A549 (cell line): ENCODE measurements at regions not wholly inside any gene's neighbourhood (a gene's known extent, or its start where the extent isn't known, plus 50 kb on each side); places are given as distances from the start of the nearest gene placed in this dataset.

Source experiments
- ATAC-seq, 2 experiments: fragments of 200-7000 bp in 1 of 2; fragments of >200 bp in 1 of 2; cut with Nextera tagmentation in 1 of 2; cut with Tn5 transposase in 1 of 2; 3 replicates each; pipeline versions ENCODE4 v1.8.0 to v1.9.1; 2018 to 2020; ENCODE audit warnings: mild to moderate bottlenecking in 1 of 2, moderate library complexity in 1 of 2
- CTCF ChIA-PET: fragments of 300-600 bp; sonication (Branson Sonifier 250); formaldehyde crosslinking; extraction: SDS; loops from one replicate; lab custom pipeline; 2021; ENCODE audit warnings: antibody characterized with exemption, inconsistent platforms; lab: Yijun Ruan, JAX
- POLR2A ChIA-PET: fragments of 350-600 bp; formaldehyde crosslinking; extraction: SDS; loops from one replicate; lab custom pipeline; 2021; ENCODE audit warnings: antibody characterized with exemption, inconsistent platforms; lab: Yijun Ruan, JAX
- DNase-seq, 2 experiments: peaks; one replicate each; pipeline versions ENCODE4 v3.0.0 to v3.0.0-alpha.2; 2011 to 2016; ENCODE audit warnings: low read depth in 1 of 2, low spot score in 1 of 2
- FAIRE-seq: peaks from 2 replicates; lab custom pipeline; 2011; peaks lifted over from hg19 to GRCh38; lab: Jason Lieb, UNC
- H3K27ac ChIP-seq, 2 experiments: fragments of >200 bp; sonication (Bioruptor Twin); formaldehyde crosslinking; 3 replicates each; pipeline ENCODE4 v1.5.1; 2016 to 2017
- H3K4me1 ChIP-seq: fragments of >200 bp; sonication (Bioruptor Twin); formaldehyde crosslinking; 3 replicates; pipeline ENCODE4 v1.6.1; 2016
- H3K4me2 ChIP-seq: fragments of >200 bp; sonication (Bioruptor Twin); formaldehyde crosslinking; 3 replicates; pipeline ENCODE4 v1.6.1; 2016
- H3K4me3 ChIP-seq: fragments of >200 bp; sonication (Bioruptor Twin); formaldehyde crosslinking; 3 replicates; pipeline ENCODE4 v1.5.1; 2016
- H3K9me3 ChIP-seq: fragments of >200 bp; sonication (Bioruptor Twin); formaldehyde crosslinking; 3 replicates; pipeline ENCODE4 v1.6.1; 2016
- CBX8 ChIP-seq: fragments of 200-600 bp; sonication (generic); IDR thresholded peaks from 2 replicates; pipeline ENCODE4 v1.6.1; 2016
- CEBPB ChIP-seq, 2 experiments: fragments of >200 bp in 1 of 2; sonication (Bioruptor Twin) in 1 of 2; formaldehyde crosslinking in 1 of 2; IDR thresholded peaks; 2 replicates each; pipeline ENCODE4 v1.6.1; 2012 to 2016
- ESRRA ChIP-seq: fragments of 150-350 bp; IDR thresholded peaks from 2 replicates; pipeline ENCODE4 v1.6.1; 2014; ENCODE audit warnings: mild to moderate bottlenecking, low read length, borderline replicate concordance
- FOSB ChIP-seq: fragments of 250-450 bp; sonication (Bioruptor Pico); IDR thresholded peaks from 2 replicates; pipeline ENCODE4 v1.5.0; 2020; ENCODE audit warnings: mild to moderate bottlenecking, moderate library complexity
- FOSL2 ChIP-seq, 2 experiments: fragments of 450-650 bp in 1 of 2; fragments of >200 bp in 1 of 2; sonication (Bioruptor Twin) in 1 of 2; formaldehyde crosslinking; IDR thresholded peaks; 2 replicates each; pipeline versions ENCODE4 v1.5.0 to v1.6.1; 2016 to 2020; ENCODE audit warnings: mild to moderate bottlenecking in 1 of 2, moderate library complexity in 1 of 2
- FOXS1 ChIP-seq: fragments of 250-450 bp; sonication (Bioruptor Pico); IDR thresholded peaks from 2 replicates; pipeline ENCODE4 v1.5.0; 2020; ENCODE audit warnings: mild to moderate bottlenecking, moderate library complexity
- HOXB13 ChIP-seq: fragments of 250-450 bp; sonication (Bioruptor Pico); IDR thresholded peaks from 2 replicates; pipeline ENCODE4 v1.5.0; 2020; ENCODE audit warnings: low read depth, mild to moderate bottlenecking, moderate library complexity
- KDM1A ChIP-seq: fragments of 200-600 bp; sonication (generic); IDR thresholded peaks from 2 replicates; pipeline ENCODE4 v1.6.1; 2016; ENCODE audit warnings: low read depth, mild to moderate bottlenecking
- MYC ChIP-seq: IDR thresholded peaks from 2 replicates; pipeline ENCODE4 v1.6.1; 2012; ENCODE audit warnings: mild to moderate bottlenecking, inconsistent platforms, low read length, improper control_type of control experiment, borderline replicate concordance
- NFE2L2 ChIP-seq: fragments of 150-350 bp; conservative IDR thresholded peaks from 2 replicates; pipeline ENCODE4 v1.6.1; 2014; ENCODE audit warnings: low read length
- NR3C1 ChIP-seq: fragments of >200 bp; sonication (Bioruptor Twin); formaldehyde crosslinking; IDR thresholded peaks from 3 replicates; pipeline ENCODE4 v1.6.1; 2017
- POLR2A ChIP-seq: IDR thresholded peaks from 2 replicates; pipeline ENCODE4 v1.6.1; 2012; ENCODE audit warnings: mild to moderate bottlenecking, low read length
- POLR2AphosphoS2 ChIP-seq: conservative IDR thresholded peaks from 2 replicates; pipeline ENCODE4 v1.6.1; 2012; ENCODE audit warnings: low read length, improper control_type of control experiment, inconsistent platforms
- RAD21 ChIP-seq, 2 experiments: fragments of >200 bp in 1 of 2; sonication (Bioruptor Twin) in 1 of 2; formaldehyde crosslinking in 1 of 2; IDR thresholded peaks in 1 of 2; conservative IDR thresholded peaks in 1 of 2; 2 replicates in 1 of 2; 3 replicates in 1 of 2; pipeline ENCODE4 v1.6.1; 2012 to 2018; ENCODE audit warnings: inconsistent platforms in 1 of 2
- RARB ChIP-seq: fragments of 250-450 bp; sonication (Bioruptor Pico); IDR thresholded peaks from 2 replicates; pipeline ENCODE4 v1.8.0; 2021; ENCODE audit warnings: mild to moderate bottlenecking, moderate library complexity
- RFX5 ChIP-seq: fragments of 450-650 bp; IDR thresholded peaks from 2 replicates; pipeline ENCODE4 v1.7.1; 2014; ENCODE audit warnings: antibody characterized with exemption, mild to moderate bottlenecking, moderate library complexity
- SREBF2 ChIP-seq: fragments of 450-650 bp; IDR thresholded peaks from 2 replicates; pipeline ENCODE4 v1.6.1; 2014; ENCODE audit warnings: mild to moderate bottlenecking, moderate library complexity
- ZC3H11A ChIP-seq: fragments of 450-650 bp; IDR thresholded peaks from 2 replicates; pipeline ENCODE4 v1.6.1; 2014; ENCODE audit warnings: antibody characterized with exemption, mild to moderate bottlenecking
- ZFP36 ChIP-seq: fragments of 450-650 bp; IDR thresholded peaks from 2 replicates; pipeline ENCODE4 v1.6.1; 2014; ENCODE audit warnings: borderline replicate concordance; ENCODE audit not compliant: partially characterized antibody
- WGBS: methylation state at CpG from one replicate; pipeline ENCODE4 v1.1.6; 2017; ENCODE audit errors: missing lambda C conversion rate; 5-methylcytosine and 5-hydroxymethylcytosine counted together
- TF ChIP-seq, protein P1 (sequence below): fragments of 250-450 bp; sonication (Bioruptor Pico); IDR thresholded peaks from 2 replicates; pipeline ENCODE4 v1.5.0; 2021; ENCODE audit warnings: mild to moderate bottlenecking, moderate library complexity, borderline replicate concordance
- TF ChIP-seq, protein P2 (sequence below): fragments of 200-600 bp; sonication (generic); IDR thresholded peaks from 2 replicates; pipeline ENCODE4 v1.6.1; 2016; ENCODE audit warnings: antibody characterized with exemption, mild to moderate bottlenecking, moderate library complexity
- TF ChIP-seq, protein P3 (sequence below): fragments of 250-450 bp; sonication (Bioruptor Pico); IDR thresholded peaks from 2 replicates; pipeline ENCODE4 v1.5.0; 2020; ENCODE audit warnings: low read depth, mild to moderate bottlenecking, moderate library complexity
- TF ChIP-seq, protein P4 (sequence below): fragments of >200 bp; sonication (Bioruptor Twin); formaldehyde crosslinking; IDR thresholded peaks from 2 replicates; pipeline ENCODE4 v1.6.1; 2016

DNA sequence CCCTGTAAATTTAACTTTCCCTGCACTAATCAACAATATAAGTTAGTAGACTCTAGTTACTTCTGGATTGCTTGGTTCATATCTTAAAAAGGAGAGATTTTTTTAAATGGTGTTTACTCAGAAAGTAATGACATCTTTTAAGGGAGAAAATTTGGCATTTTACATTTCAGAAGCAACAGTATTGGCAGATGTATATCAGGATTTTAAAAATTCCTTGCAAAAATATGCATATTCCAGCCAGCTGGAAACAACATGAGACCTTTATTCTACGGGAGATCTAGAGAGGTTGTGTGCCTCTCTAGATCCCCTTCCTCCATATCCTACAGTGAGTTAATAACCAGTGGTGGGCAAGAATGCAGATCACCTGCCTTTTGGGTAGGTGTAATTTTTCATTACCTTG, 848.2 kb downstream of the USP25 start (continued):
- TF ChIP-seq FOSB (CRISPR knock-in tag) (no peak), FOXS1 (CRISPR knock-in tag) (no peak), SREBF2 (no peak), POLR2A (no peak), ESRRA (no peak), RAD21 (conservative IDR thresholded peaks at IDR 0.05 in 1 of 2, IDR thresholded peaks at IDR 0.05 in 1 of 2) (no peak), RFX5 (no peak)

DNA sequence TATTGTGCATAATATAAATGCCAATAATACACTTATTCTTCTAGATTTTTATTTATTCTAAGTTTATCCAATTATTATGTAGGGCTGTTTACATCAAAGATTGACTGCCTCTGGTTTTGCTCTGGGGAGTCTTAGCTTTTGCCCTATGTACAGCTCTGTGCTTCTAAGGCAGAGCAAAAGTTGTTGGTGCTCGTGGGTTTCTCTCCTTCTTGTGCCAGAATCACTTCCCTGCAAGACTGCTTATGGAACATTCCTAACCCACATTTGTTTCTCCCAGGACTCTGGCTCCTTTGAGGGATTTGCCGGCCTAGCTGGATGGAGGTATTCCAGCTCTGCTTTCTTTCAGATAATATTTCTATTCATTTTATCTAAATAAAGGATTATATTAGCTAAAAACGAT, 849.1 kb downstream of the USP25 start:
- H3K4me3 ChIP-seq, result no peak overlapping the region
- ChIA-PET POLR2A (no interaction called here), CTCF (no interaction called here)
- DNase-seq, result no peak
- 74% methylated on average over 3 of the region's 3 CpGs for WGBS
- peaks cover 7% of the 10 kb centered on the region; the same call in 2 of the 3 replicates for H3K4me1 ChIP-seq
- no peaks in the 10 kb centered on the region for H3K9me3 ChIP-seq
- ATAC-seq, result no peak
- no peak overlapping the region for H3K27ac ChIP-seq
- FAIRE-seq, result no peak
- H3K4me2 ChIP-seq, result no peak overlapping the region
- TF ChIP-seq KDM1A, result no peak
- TF ChIP-seq, protein P1, sequence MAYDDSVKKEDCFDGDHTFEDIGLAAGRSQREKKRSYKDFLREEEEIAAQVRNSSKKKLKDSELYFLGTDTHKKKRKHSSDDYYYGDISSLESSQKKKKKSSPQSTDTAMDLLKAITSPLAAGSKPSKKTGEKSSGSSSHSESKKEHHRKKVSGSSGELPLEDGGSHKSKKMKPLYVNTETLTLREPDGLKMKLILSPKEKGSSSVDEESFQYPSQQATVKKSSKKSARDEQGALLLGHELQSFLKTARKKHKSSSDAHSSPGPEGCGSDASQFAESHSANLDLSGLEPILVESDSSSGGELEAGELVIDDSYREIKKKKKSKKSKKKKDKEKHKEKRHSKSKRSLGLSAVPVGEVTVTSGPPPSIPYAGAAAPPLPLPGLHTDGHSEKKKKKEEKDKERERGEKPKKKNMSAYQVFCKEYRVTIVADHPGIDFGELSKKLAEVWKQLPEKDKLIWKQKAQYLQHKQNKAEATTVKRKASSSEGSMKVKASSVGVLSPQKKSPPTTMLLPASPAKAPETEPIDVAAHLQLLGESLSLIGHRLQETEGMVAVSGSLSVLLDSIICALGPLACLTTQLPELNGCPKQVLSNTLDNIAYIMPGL (CRISPR knock-in tag), result no peak
- no peak for TF ChIP-seq ESRRA
- TF ChIP-seq, protein P2, sequence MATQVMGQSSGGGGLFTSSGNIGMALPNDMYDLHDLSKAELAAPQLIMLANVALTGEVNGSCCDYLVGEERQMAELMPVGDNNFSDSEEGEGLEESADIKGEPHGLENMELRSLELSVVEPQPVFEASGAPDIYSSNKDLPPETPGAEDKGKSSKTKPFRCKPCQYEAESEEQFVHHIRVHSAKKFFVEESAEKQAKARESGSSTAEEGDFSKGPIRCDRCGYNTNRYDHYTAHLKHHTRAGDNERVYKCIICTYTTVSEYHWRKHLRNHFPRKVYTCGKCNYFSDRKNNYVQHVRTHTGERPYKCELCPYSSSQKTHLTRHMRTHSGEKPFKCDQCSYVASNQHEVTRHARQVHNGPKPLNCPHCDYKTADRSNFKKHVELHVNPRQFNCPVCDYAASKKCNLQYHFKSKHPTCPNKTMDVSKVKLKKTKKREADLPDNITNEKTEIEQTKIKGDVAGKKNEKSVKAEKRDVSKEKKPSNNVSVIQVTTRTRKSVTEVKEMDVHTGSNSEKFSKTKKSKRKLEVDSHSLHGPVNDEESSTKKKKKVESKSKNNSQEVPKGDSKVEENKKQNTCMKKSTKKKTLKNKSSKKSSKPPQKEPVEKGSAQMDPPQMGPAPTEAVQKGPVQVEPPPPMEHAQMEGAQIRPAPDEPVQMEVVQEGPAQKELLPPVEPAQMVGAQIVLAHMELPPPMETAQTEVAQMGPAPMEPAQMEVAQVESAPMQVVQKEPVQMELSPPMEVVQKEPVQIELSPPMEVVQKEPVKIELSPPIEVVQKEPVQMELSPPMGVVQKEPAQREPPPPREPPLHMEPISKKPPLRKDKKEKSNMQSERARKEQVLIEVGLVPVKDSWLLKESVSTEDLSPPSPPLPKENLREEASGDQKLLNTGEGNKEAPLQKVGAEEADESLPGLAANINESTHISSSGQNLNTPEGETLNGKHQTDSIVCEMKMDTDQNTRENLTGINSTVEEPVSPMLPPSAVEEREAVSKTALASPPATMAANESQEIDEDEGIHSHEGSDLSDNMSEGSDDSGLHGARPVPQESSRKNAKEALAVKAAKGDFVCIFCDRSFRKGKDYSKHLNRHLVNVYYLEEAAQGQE, result no peak
- no peak for TF ChIP-seq FOXS1 (CRISPR knock-in tag)
- TF ChIP-seq ZFP36, result no peak
- no peak for TF ChIP-seq HOXB13
- TF ChIP-seq POLR2AphosphoS2, result no peak
- no peak for TF ChIP-seq ZC3H11A
- TF ChIP-seq, protein P3, sequence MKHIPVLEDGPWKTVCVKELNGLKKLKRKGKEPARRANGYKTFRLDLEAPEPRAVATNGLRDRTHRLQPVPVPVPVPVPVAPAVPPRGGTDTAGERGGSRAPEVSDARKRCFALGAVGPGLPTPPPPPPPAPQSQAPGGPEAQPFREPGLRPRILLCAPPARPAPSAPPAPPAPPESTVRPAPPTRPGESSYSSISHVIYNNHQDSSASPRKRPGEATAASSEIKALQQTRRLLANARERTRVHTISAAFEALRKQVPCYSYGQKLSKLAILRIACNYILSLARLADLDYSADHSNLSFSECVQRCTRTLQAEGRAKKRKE (CRISPR knock-in tag), result no peak
- no peak for TF ChIP-seq CEBPB (IDR thresholded peaks at IDR 0.05)
- TF ChIP-seq RARB, result no peak
- TF ChIP-seq, protein P4, sequence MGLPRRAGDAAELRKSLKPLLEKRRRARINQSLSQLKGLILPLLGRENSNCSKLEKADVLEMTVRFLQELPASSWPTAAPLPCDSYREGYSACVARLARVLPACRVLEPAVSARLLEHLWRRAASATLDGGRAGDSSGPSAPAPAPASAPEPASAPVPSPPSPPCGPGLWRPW, result no peak
- TF ChIP-seq MYC, result no peak
- no peak for TF ChIP-seq FOSL2 (IDR thresholded peaks at IDR 0.05)
- no peak for TF ChIP-seq FOSL2 (CRISPR knock-in tag; IDR thresholded peaks at IDR 0.05)
- TF ChIP-seq CBX8, result no peak
- TF ChIP-seq NR3C1, result no peak
- no peak for TF ChIP-seq SREBF2
- no peak for TF ChIP-seq NFE2L2
